T-helper 2 cell treated with Interferon-gamma antibody and Interleukin-4, amounts not matched to agents 100 ng/mL and 5 ng/mL, for 36 hours (primary cell): ENCODE measurements at regions not wholly inside any gene's neighbourhood (a gene's known extent, or its start where the extent isn't known, plus 50 kb on each side); places are given as distances from the start of the nearest gene placed in this dataset.
"Not testable (repeated sequence)": the region's sequence is repeated elsewhere in the genome, so short reads cannot be mapped to it uniquely, and the experiment has no call there.

Experiments used
- intact Hi-C: fragments of 100-400 bp; cut with micrococcal nuclease; formaldehyde crosslinking; loops from one replicate; pipeline ENCODE4 v1.15.1; 2023

DNA sequence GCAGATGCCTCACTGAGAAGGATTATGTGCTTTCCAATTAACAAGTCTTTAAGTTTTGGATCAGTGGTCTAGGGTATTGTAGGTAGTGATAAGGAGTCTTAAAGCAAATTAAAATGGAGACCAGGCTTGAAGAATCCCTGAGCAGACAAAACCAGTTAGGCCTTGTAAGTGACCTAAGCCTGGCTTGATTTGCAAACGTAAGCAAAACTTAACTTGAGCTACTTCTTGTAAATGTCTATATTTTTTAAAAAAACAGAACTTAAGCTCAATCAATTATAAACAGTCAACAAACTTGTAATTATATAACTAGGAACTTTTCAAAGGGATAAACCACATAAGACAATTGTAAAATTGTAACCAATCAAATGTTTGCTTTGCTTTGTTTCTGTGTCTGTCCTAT is 72.7 kb upstream of the NALF2 start:
- intact Hi-C loops, result no loop called here

DNA sequence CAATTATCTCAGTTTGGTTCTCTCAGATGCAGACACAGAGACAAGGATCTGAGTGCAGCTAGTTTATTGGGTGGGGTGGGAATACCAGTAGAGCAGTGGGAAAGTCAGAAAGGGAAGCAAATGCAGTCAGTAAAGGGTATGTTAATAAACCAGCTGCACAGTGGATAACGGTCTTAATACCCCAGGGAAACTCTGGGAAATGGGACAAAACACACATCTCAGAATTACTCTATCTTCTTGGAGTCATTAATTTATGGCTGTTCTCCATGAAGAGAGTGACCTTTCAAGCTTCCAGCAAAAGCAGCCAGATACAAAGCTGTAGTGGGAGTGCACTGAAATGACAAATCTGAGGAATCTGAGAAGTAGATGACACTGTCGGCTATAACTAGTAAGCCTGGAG is 73.3 kb upstream of the NALF2 start:
- intact Hi-C loops, result no loop called here

DNA sequence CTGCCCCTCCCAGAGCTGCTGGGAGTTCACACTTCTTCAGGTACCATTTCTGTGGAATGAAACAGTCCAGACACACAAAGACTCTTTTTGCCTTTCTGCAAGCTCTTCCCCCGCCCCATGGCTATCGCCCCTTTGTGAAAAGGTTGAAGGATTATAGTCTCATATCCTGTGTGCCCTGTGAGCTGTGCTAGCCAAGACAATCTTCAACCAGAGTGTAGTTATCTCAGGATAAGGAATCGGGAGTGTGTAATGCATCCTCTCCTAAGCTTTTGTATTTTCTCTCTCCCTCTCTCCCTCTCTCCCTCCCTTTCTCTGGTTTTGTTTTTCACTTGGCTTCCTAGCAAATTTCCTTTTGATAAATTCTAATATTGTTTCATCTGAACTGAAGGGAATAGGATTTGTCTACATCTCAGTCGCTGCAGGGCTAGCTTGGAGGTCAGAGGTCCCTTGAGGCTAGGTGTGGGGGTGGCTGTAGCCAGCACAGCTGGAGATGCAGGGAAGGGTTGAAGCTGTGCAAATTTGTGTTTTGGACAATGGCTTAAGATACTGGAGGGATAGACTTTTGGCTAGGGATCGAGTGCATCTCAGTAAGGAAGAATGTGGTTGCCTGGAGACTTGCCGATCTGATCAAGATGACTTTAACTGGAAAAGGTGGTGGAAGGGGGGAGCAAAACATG is 74.6 kb upstream of the NALF2 start:
- intact Hi-C loops, result no loop called here

DNA sequence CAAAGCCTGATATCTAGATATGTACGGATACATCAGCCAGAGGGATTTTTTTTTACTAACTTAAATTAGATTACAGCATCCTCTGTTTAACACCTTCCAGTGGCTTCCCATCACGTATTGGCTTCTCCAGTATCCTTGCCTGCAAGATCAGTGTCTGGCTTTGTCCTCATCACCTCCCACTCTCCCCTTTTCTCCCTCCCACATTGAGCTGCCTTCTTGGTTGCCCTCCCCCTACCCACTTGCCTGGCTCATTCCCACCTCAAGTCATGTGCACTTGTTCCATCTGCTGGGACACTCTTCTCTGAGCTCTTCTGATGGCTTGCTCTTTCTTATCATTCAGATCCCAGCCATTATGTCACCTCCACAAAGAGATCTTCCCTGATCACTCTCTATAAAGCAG is 75.9 kb upstream of the NALF2 start:
- intact Hi-C loops, result no loop called here

DNA sequence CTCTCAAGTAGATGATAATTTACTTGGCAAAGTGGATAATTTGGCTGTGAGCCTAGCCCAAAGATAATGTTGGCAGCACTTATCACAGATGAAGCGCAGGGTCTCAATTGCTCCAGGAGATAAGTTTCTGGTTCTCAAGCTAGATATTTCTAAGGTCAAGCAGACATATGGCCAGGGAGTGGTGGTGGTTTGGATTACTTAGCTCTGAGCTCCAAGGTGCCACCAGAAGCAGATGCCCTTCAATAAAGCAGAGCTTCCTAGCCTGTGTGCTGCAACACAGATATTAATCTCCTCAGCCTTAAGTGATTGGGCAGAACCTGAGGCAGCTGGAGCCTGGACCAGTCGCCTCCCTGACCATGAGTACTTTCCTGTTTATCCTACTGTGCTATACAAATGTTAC is 79.2 kb upstream of the NALF2 start:
- intact Hi-C loops, result no loop called here

DNA sequence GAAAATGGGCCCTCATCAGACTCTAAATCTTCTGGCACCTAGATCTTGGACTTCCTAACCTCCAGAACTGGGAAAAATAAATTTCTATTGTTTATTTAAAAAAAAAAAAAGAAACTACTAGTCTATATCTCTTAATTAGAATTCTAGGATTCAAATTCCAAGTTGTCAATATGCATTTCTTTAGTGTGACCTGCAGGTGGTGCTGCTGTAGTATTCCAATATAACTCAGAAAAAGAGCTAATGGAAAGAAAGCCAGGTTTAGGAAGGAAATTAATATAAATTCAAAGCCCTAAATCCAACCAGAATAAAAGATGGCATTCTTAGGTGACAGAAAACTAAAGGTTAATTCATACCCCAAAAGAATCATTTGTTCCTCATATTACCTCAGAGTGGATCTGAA is 80.0 kb upstream of the NALF2 start:
- intact Hi-C loops, result no loop called here

DNA sequence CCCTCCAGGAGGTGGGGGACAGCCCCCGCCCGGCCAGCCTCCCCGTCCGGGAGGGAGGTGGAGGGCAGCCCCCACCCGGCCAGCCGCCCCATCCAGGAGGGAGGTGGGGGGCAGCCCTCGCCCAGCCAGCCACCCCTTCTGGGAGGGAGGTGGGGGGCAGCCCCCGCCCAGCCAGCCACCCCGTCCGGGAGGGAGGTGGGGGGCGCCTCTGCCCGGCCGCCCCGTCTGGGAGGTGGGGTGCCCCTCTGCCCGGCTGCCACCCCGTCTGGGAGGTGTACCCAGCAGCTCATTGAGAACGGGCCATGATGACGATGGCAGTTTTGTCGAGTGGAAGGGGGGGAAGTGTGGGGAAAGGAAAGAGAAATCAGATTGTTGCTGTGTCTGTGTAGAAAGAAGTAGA is 81.9 kb upstream of the NALF2 start:
- intact Hi-C loops, result not testable (repeated sequence)

DNA sequence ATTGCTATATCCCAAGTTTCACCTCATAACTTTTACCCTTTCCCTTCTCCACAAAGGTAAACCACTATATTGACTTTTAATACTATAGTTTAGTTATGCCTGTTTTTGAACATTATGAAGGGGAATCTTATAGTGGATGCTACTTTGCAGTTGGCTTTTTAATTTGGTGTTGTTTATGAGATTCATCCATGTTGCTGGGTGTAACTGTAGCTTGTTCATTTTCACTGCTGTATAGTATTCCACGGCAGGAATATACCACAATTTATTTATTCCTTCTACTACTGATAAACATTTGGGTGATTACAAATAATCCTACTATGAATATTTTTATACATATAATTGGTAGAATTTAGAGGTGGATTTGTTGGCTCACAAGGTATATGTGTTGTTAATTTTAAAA is 88.4 kb upstream of the NALF2 start:
- intact Hi-C loops, result no loop called here

DNA sequence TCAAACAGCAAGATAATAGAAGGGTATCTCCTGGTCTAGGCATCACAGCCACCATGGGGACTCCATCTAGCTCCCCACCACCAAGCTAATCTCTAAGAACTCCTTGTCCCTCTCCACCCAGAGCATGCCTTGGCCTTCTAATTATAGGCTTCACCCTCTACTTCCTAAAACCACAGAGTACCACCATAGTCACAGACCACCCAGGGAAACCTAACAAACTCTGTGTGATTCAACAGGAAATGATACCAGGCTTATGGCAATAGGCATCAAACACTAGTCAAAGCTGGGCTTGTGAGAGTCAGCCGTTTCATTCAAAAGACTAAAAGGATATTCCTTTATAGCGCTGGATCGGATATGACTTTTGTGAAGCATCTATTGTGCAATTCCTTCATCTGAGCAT is 91.5 kb upstream of the NALF2 start:
- intact Hi-C loops, result no loop called here

DNA sequence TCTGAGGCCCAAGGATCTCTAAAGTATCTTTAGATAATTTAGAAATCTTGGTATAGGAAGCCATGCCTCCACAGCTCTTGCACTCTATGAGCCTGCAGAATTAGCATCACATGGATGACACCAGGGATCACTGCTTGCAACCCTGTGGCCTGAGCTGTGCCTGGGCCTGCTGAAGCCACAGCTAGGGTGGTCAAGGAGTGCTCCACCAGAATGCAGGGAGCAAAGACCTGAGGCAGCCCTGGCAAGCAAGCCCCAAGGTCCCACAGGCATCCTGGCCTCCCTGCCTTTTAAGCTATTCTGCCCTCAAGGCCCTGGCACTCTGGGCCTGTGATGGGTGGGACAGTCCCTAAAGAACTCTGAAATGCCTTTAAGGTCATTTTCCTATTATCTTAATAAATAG is 105.2 kb upstream of the NALF2 start:
- intact Hi-C loops, result no loop called here

DNA sequence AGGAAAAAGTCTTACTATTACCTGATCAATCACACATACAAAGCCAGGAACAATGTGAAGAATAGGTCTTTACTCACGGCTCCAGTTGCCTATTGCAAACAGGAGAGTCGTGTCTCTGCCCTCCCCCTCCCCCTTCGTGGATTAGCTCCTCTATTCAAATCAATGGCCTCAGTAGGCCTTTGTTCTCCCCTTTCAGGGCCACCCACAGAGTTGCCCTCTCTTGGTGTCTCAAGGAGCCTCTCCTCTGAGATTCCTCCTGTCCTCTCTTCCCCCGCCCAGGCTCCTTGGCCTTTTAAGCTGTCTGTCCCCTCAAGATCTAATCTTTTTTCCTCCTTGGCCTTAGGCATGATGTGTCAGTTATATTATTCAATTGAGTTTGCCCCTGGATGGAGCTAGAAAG is 107.2 kb upstream of the NALF2 start:
- intact Hi-C loops, result no loop called here

DNA sequence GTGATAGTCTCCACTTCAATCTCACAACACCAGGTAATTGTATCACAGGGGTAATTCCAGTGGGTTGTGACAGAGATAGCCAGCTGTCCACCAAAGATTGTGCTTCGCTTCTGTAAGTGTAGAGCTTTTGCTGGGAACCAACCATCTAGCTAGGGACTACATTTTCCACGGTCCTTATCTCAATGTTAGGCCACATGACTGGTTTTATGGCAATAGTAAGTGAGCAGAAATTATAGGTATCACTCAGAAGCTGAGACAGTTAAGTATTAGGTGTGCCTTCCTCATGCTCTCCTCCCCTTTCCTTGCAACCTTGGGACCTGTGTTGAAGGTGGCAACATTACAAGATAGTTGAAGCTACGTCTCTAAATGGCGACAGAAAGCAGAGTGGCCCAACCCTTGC is 108.8 kb upstream of the NALF2 start:
- intact Hi-C loops, result no loop called here

DNA sequence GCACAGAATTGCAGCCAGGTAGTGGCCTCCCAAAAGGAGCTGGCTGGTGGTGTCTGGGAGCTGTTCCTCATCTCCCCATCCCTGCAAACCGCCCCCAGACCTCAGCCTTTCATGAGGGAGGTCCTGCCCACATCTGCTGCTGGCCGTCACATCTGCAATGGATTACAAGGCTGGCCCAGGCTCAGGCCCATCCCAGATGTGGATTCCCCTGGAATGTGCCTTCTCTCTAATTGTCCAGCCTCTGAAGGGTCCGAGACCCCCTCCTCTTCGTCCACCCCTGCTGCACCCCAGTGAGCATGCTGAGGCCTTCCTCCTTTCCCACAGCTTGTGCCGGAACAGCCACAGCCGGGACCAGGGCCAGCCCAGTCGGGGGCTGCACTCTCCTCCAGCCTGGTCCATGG is 115.0 kb upstream of the NALF2 start:
- intact Hi-C loops, result no loop called here

DNA sequence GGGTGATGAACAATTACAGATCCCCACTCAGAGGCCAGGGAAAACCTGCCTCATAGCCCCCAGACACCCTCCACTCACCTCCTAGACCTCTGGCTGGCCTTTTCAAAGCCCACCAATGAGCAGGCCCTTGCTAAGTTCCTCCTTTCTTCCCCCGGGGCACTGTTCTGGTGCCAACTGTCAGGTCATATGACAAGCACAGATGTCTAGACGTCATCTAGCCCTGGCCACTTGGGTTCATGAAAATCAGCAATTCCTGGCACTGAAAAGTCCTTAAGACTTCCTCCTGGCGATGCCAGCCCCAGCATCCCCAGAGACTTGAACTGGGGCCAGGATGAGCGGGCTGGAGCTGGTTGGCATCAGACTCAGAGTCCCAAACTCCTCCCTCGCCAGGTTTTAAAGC is 115.6 kb upstream of the NALF2 start:
- intact Hi-C loops, result no loop called here

DNA sequence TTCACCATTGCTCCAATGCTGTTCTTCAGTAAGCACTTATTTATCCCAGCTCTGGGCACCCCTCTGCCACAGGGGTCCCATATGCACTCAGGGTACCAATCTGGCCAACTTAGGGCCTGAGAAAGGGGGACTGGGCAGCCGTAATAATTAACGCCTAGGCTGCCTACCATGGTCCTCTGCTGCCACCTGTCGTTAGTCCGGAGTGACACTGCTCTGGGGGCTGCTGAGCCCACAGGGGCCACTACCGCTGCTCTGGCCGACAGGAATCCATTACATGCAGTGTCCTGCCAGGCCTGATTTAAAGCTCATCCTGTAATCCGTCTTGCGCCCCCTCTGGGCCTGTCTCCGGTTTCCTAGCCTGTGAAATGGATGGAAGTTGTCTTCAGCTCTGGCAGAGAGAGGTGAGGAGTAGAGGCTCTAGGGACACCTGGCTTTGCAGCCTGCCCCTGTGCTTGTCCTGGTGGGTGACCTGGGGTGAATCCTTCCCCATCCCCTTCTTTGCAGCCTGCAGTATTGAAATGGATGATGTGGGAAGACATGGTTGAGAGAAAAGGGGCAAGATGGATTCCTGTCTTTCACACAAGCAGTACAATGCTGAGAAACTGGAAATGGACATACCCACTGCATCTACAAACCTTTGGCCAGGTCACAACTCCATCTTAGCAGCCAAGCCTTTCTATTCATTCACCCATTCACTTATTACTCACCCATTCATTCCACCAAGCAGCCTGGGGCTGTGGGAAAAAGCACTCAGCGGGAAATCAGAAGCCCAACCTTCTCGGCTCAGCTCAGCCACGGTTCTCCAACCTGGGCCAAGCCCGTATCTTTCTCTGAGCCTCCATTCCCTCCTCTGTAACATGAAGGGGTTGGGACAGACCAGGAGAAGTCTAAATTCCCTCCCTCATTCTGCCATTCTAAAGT is 116.3 kb upstream of the NALF2 start:
- intact Hi-C loops, result no loop called here

DNA sequence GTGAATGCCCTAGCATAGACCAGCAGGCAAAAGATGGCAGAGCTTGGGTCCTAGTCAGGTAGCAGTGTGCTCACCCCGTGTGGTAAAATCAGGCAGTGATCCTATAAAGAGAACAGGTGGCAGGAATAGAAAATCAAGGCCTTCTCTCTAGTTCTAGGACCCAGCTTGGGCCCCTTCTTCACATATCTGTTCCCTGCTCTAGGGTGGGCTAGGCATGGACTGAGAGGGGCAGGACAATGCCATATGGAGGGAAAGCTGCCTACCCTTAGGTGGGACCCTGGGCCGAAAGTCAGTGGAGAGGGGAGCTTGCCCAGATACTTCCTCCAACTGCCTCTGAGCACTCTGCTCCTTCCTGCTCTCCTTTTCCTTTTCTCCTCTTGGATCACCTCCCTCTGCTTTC is 117.4 kb upstream of the NALF2 start:
- intact Hi-C loops, result no loop called here

DNA sequence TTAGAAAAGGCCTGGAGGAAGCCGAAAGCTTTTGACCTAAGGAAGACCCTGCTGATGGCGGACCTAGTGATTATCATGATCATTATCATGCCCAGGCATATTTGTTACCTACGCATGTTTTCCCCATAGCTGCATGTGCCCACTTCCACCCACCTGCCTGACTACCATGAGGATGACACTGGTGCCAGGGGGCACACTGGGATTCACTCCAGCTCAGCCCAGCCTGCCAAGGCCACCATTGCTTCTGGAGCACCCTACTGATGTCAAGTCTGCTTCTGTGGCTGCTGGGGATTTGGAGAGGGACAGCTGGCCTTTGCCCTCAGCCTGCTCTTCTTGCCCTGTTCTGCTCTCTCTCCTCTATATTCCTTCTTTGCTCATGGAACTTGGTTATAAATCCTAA is 124.7 kb upstream of the NALF2 start:
- intact Hi-C loops, result no loop called here

DNA sequence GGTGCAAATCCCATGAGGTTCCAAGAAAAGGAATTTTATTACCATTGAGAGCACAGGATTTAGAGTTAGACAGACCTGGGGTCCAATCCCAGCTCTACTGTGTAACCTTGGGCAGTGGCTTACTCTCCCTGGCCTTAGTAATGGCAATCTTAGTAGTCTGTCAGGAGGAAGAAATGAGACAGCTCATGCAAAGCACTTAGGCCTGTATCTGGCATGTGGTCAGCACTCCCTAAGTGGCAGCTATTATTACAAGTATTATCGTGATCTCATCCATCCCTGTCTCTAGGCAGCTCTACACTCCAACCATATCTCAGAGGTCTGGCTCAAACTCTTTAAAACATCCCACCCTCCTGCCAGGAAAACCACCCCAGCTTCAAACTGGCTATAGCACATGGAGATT is 129.6 kb upstream of the NALF2 start:
- intact Hi-C loops, result no loop called here

DNA sequence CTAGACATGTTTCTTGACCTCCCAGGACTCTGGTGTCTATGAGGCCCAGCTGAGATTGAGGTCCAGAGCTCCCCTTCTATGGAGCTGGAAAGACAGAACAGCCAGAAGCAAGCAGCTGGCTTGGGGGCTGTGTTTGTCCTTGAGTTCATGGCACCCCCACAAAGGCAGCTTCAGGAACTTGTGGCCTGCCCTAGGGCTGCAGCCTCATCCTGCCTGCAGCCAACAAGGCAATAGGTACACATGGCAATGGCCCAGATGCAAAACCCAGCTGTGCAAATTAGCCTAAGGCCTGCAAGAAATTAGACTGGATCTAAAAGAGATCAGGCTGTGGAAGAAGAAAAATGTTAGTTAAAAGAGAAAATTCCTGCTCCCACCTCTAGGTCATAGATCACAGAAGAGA is 131.7 kb upstream of the NALF2 start:
- intact Hi-C loops, result no loop called here

DNA sequence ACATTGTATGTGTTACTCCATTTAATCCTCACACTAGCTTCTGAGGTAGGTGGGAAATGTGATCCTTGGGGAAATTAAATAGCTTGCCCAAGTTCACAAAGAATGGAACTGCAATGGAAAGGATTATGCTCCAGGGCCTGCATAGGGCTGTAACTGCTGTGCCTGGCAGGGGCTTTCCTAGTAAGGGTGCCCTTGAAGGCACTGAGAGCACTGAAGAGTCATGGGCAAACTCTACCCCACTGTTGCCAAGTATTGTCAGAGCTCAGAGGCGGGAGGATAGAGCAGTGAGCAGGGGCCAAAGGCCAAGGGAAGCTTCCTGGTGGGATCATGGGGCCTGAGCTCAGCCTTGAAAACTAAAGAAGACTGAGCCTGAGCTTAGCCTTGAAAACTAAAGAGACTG is 133.0 kb upstream of the NALF2 start:
- intact Hi-C loops, result no loop called here

DNA sequence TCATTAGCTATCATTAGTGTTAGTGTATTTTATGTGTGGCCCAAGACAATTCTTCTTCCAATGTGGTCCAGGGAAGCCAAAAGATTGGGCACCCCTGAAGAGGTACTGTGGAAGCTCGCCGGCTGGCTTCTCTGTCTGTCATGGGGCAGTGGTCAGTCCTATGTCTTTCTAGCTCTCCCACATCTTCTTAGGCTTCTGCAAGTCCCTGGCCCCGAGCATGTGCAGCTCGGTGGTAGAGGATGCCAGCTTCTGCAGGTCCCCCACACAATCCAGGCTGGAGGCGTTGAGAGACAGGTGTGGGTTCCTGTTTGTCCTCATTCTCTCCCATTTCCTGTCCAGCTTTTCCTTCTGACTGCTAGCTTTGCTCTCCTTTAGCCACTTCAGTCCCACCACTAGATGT is 134.1 kb upstream of the NALF2 start:
- intact Hi-C loops, result no loop called here

DNA sequence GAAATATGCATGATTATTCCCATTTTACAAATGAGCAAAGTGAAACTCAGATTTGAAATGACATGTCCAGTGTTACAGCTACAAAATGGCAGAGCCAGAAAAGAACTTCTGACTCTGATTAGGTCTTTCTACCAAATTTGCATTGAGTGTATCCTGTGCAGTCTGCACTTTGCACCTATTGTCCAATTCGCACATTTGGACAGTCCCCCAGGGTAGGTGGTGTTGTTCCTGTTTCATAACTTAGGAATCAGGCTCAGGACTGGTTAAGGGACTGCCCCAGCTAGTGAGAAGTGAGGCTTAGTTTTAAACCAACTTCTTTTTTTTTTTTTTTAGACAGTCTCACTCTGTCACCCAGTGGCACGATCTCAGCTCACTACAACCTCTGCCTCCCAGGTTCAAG is 137.9 kb upstream of the NALF2 start:
- intact Hi-C loops, result no loop called here

DNA sequence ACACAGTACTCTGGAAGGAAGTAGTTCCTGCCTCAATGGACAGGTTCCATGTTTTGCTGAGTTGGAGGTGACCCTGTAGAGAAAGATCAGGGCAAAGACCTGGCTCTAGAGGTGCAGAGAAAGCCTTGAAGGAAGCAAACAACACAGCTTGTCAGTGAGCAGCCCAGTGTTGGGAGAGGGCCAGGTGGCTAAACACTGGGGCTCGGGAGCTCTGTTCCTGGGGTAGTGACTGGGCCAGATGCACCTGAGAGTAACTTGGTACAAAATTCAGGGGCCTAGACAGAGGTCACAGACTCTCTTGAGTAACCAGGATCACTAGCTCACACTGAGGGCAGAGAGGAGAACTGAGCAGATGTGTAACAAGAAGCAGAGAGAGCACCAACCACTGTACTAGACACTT is 138.4 kb upstream of the NALF2 start:
- intact Hi-C loops, result no loop called here
